ENCODE measurements at regions not wholly inside any gene's neighbourhood (a gene's known extent, or its start where the extent isn't known, plus 50 kb on each side); places are given as distances from the start of the nearest gene placed in this dataset.

GRCh38 chr4:100722866-100723459, 205.1 kb upstream of the EMCN start:
- no peak for DNase-seq (ENCODE audit: low spot score)

- no peak for DNase-seq (ENCODE audit: low spot score)
Measured at GRCh38 chr4:100722133-100722532, 204.3 kb upstream of the EMCN start.

- DNase-seq (ENCODE audit: low spot score) = no peak
Measured at GRCh38 chr4:100721490-100721889, 203.7 kb upstream of the EMCN start.

- DNase-seq (ENCODE audit: low spot score) = no peak
Measured at GRCh38 chr4:100721077-100721476, 203.3 kb upstream of the EMCN start.

- no peak for DNase-seq (ENCODE audit: low spot score)
Measured at GRCh38 chr4:100716416-100716815, 198.6 kb upstream of the EMCN start.

GRCh38 chr4:100708776-100709175, 191.0 kb upstream of the EMCN start:
- no peak for DNase-seq (ENCODE audit: low spot score)

- DNase-seq (ENCODE audit: low spot score) = no peak
Measured at GRCh38 chr4:100707786-100708185, 190.0 kb upstream of the EMCN start.

- DNase-seq (ENCODE audit: low spot score) = no peak
Measured at GRCh38 chr4:100696531-100696930, 178.7 kb upstream of the EMCN start.

GRCh38 chr4:100695871-100696270, 178.0 kb upstream of the EMCN start:
- DNase-seq (ENCODE audit: low spot score) = no peak

- DNase-seq (ENCODE audit: low spot score) = no peak
Measured at GRCh38 chr4:100695039-100695654, 177.3 kb upstream of the EMCN start.

GRCh38 chr4:100694467-100694866, 176.6 kb upstream of the EMCN start:
- DNase-seq (ENCODE audit: low spot score) = no peak

- DNase-seq (ENCODE audit: low spot score) = no peak
Measured at GRCh38 chr4:100690812-100691211, 173.0 kb upstream of the EMCN start.

- DNase-seq (ENCODE audit: low spot score) = no peak
Measured at GRCh38 chr4:100688368-100688767, 170.5 kb upstream of the EMCN start.

GRCh38 chr4:100682477-100683218, 164.8 kb upstream of the EMCN start:
- no peak for DNase-seq (ENCODE audit: low spot score)

GRCh38 chr4:100681289-100681688, 163.5 kb upstream of the EMCN start:
- DNase-seq (ENCODE audit: low spot score) = no peak

- DNase-seq (ENCODE audit: low spot score) = no peak
Measured at GRCh38 chr4:100679926-100680325, 162.1 kb upstream of the EMCN start.

GRCh38 chr4:100674976-100675375, 157.2 kb upstream of the EMCN start:
- no peak for DNase-seq (ENCODE audit: low spot score)

- DNase-seq (ENCODE audit: low spot score) = no peak
Measured at GRCh38 chr4:100657187-100657586, 139.4 kb upstream of the EMCN start.

- no peak for DNase-seq (ENCODE audit: low spot score)
Measured at GRCh38 chr4:100651499-100652175, 133.8 kb upstream of the EMCN start.

GRCh38 chr4:100649417-100649816, 131.6 kb upstream of the EMCN start:
- no peak for DNase-seq (ENCODE audit: low spot score)

- no peak for DNase-seq (ENCODE audit: low spot score)
Measured at GRCh38 chr4:100644150-100644549, 126.3 kb upstream of the EMCN start.

GRCh38 chr4:100641336-100641735, 123.5 kb upstream of the EMCN start:
- no peak for DNase-seq (ENCODE audit: low spot score)

GRCh38 chr4:100635899-100636298, 118.1 kb upstream of the EMCN start:
- no peak for DNase-seq (ENCODE audit: low spot score)
